OCI-LY1 (cell line): ENCODE measurements at regions not wholly inside any gene's neighbourhood (a gene's known extent, or its start where the extent isn't known, plus 50 kb on each side); places are given as distances from the start of the nearest gene placed in this dataset.

Experiments used
- H2AFZ ChIP-seq: fragments of 200-600 bp; sonication (generic), shearing (Covaris generic); 2 replicates; pipeline ENCODE4 v1.6.0; 2014; ENCODE audit warnings: antibody characterized with exemption, mild to moderate bottlenecking, low read length
- H3F3A ChIP-seq: fragments of 200-600 bp; sonication (generic), shearing (Covaris generic); 2 replicates; pipeline ENCODE4 v1.6.0; 2014; ENCODE audit warnings: mild to moderate bottlenecking, antibody characterized with exemption, low read length, moderate library complexity; ENCODE audit not compliant: insufficient read depth
- H3K27ac ChIP-seq: fragments of 200-600 bp; sonication (generic); 2 replicates; pipeline ENCODE4 v1.5.1; 2014; ENCODE audit warnings: low read length, mixed run types, mild to moderate bottlenecking, low read depth; ENCODE audit not compliant: poor library complexity, severe bottlenecking
- H3K27me3 ChIP-seq: fragments of 200-600 bp; sonication (generic); 2 replicates; pipeline ENCODE4 v1.6.0; 2014; ENCODE audit warnings: antibody characterized with exemption, mild to moderate bottlenecking, low read length, moderate library complexity; ENCODE audit not compliant: insufficient read depth
- H3K36me3 ChIP-seq: fragments of 200-600 bp; sonication (generic); 2 replicates; pipeline ENCODE4 v1.6.1; 2014; ENCODE audit warnings: mild to moderate bottlenecking, antibody characterized with exemption, low read length, moderate library complexity, mixed read lengths; ENCODE audit not compliant: insufficient read depth
- H3K4me1 ChIP-seq: fragments of 200-600 bp; sonication (generic); 2 replicates; pipeline ENCODE4 v1.5.1; 2014; ENCODE audit warnings: mild to moderate bottlenecking, low read length, moderate library complexity; ENCODE audit not compliant: insufficient read depth, severe bottlenecking
- H3K4me2 ChIP-seq: fragments of 200-600 bp; sonication (generic), shearing (Covaris generic); 2 replicates; pipeline ENCODE4 v1.6.1; 2014; ENCODE audit warnings: low read length
- H3K4me3 ChIP-seq: fragments of 200-600 bp; sonication (generic); 2 replicates; pipeline ENCODE4 v1.5.1; 2014; ENCODE audit warnings: low read length, low read depth, mild to moderate bottlenecking, mixed read lengths; ENCODE audit not compliant: poor library complexity, severe bottlenecking
- H3K79me2 ChIP-seq: fragments of 200-600 bp; shearing (Covaris generic); 2 replicates; pipeline ENCODE4 v1.6.1; 2016; ENCODE audit warnings: mixed run types, low read length, mixed read lengths; ENCODE audit not compliant: insufficient read depth
- H3K9ac ChIP-seq: fragments of 200-600 bp; sonication (generic), shearing (Covaris generic); 2 replicates; pipeline ENCODE4 v1.6.1; 2014; ENCODE audit warnings: mild to moderate bottlenecking, low read length, mixed read lengths
- H3K9me2 ChIP-seq: fragments of 200-600 bp; sonication (generic), shearing (Covaris generic); 2 replicates; pipeline ENCODE4 v1.6.1; 2014; ENCODE audit warnings: low read depth, mild to moderate bottlenecking, low read length, mixed read lengths
- H3K9me3 ChIP-seq: fragments of 200-600 bp; shearing (Covaris generic); 2 replicates; pipeline ENCODE4 v1.6.1; 2014; ENCODE audit warnings: low read length, mixed read lengths
- H4K20me1 ChIP-seq: fragments of 200-600 bp; sonication (generic), shearing (Covaris generic); 2 replicates; pipeline ENCODE4 v1.6.0; 2016; ENCODE audit warnings: mild to moderate bottlenecking, low read length; ENCODE audit not compliant: insufficient read depth
- CTCF ChIP-seq: fragments of 200-600 bp; sonication (generic), shearing (Covaris generic); IDR thresholded peaks from 2 replicates; pipeline ENCODE4 v1.5.1; 2017; ENCODE audit warnings: mild to moderate bottlenecking, antibody characterized with exemption, low read length, moderate library complexity, mixed read lengths
- EZH2 ChIP-seq: fragments of 200-600 bp; sonication (generic), shearing (Covaris generic); IDR thresholded peaks from 2 replicates; pipeline ENCODE4 v1.8.0; 2017; ENCODE audit warnings: borderline replicate concordance, mixed run types, mild to moderate bottlenecking, antibody characterized with exemption, low read length, moderate library complexity, mixed read lengths

GRCh38 chr2:14572633-14573032 is 59.9 kb upstream of the LRATD1 start:
- Histone ChIP-seq H3K4me1 (no peaks in the 10 kb centered on the region), H3K36me3 (no peaks in the 10 kb centered on the region), H3F3A (no peaks in the 10 kb centered on the region), H4K20me1 (no peaks in the 10 kb centered on the region), H3K4me2 (no peak overlapping the region), H3K9me2 (no peaks in the 10 kb centered on the region), H3K79me2 (no peaks in the 10 kb centered on the region), H2AFZ (no peak overlapping the region), H3K9me3 (no peaks in the 10 kb centered on the region), H3K4me3 (no peak overlapping the region), H3K27me3 (no peaks in the 10 kb centered on the region), H3K9ac (no peak overlapping the region), H3K27ac (no peak overlapping the region)
- TF ChIP-seq CTCF (no peak), EZH2 (no peak)

DNA sequence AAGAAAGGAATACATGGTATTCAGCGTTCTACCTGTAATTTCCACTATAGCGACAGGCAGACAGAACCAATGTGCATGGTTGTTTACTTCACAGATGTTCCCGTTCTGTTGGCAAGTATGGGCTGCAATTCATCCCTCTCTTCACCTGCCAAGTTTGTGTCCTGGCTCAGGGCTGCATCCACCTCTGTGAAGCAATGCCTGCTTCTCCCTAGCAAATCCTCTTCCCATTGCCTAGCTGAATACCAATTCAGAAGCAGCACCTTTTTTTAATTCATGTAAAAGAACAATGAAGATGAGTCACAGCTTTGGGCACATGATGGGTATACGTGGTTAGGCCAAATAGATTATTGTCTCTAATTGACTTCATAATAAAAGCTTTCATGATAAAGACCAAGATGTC is 54.7 kb upstream of the LRATD1 start:
- TF ChIP-seq CTCF (no peak), EZH2 (no peak)
- no peak overlapping the region for H3K27ac ChIP-seq
- H2AFZ ChIP-seq = no peak overlapping the region
- H3K9me3 ChIP-seq = no peaks in the 10 kb centered on the region
- no peak overlapping the region for H3K4me3 ChIP-seq
- no peaks in the 10 kb centered on the region for H3K27me3 ChIP-seq
- no peaks in the 10 kb centered on the region for H3K9me2 ChIP-seq
- H3K79me2 ChIP-seq = no peaks in the 10 kb centered on the region
- no peaks in the 10 kb centered on the region for H3K36me3 ChIP-seq
- no peaks in the 10 kb centered on the region for H3K4me1 ChIP-seq
- H3K4me2 ChIP-seq = no peak overlapping the region
- no peak overlapping the region for H3K9ac ChIP-seq
- H4K20me1 ChIP-seq = no peaks in the 10 kb centered on the region
- no peaks in the 10 kb centered on the region for H3F3A ChIP-seq
